ENCODE measurements at regions not wholly inside any gene's neighbourhood (a gene's known extent, or its start where the extent isn't known, plus 50 kb on each side); places are given as distances from the start of the nearest gene placed in this dataset.

- Histone ChIP-seq H3K27me3 (ENCODE audit: control insufficient read depth in 1 of 2, insufficient read depth in 1 of 2, low read length in 2 of 2) (no peaks in the 10 kb centered on the region), H3K9ac (ENCODE audit: low read length) (no peak overlapping the region), H2BK15ac (ENCODE audit: low read depth, poor library complexity, severe bottlenecking) (no peak overlapping the region), H2BK5ac (ENCODE audit: low read depth, low read length, poor library complexity, severe bottlenecking) (no peak overlapping the region), H3K27ac (ENCODE audit: low read length, poor library complexity, severe bottlenecking) (no peak overlapping the region), H3K4ac (ENCODE audit: low read depth in 1 of 2, low read length in 2 of 2) (no peak overlapping the region), H4K8ac (ENCODE audit: low read length) (no peak overlapping the region), H3K79me1 (replicated peaks; ENCODE audit: low read length, poor library complexity, severe bottlenecking) (no peaks in the 10 kb centered on the region), H2BK120ac (ENCODE audit: low read depth, low read length) (no peak overlapping the region), H3K36me3 (ENCODE audit: control insufficient read depth in 1 of 2, insufficient read depth in 2 of 2, low read depth in 1 of 2, low read length in 2 of 2) (no peaks in the 10 kb centered on the region), H4K91ac (ENCODE audit: low read length) (no peak overlapping the region), H3K18ac (ENCODE audit: low read depth in 1 of 2, low read length in 2 of 2) (no peak overlapping the region), H3K9me3 (ENCODE audit: control insufficient read depth, low read length) (peaks cover 9% of the 10 kb centered on the region), H2AFZ (ENCODE audit: low read depth, low read length) (no peak overlapping the region), H3K4me3 (ENCODE audit: insufficient read depth in 1 of 2, low read depth in 1 of 2, low read length in 2 of 2) (no peak overlapping the region), H3K4me1 (ENCODE audit: control insufficient read depth, insufficient read depth, low read depth, low read length) (no peaks in the 10 kb centered on the region), H3K14ac (ENCODE audit: low read length in 2 of 2) (no peak overlapping the region), H2BK12ac (ENCODE audit: low read length in 2 of 2) (no peak overlapping the region), H3K4me2 (ENCODE audit: low read length, poor library complexity, severe bottlenecking) (no peak overlapping the region), H2AK5ac (ENCODE audit: low read length, severe bottlenecking) (no peak overlapping the region), H3K23ac (ENCODE audit: low read length in 2 of 2) (no peak overlapping the region)
- WGBS: 74% methylated on average over 6 of the region's 6 CpGs
- DNase-seq: no peak
These were observed 593.1 kb downstream of the CBLN2 start for GRCh38 chr18:71951001-71951400.

GRCh38 chr18:71942433-71942832 lies 601.7 kb downstream of the CBLN2 start:
- Histone ChIP-seq H3K4me1 (ENCODE audit: control insufficient read depth, insufficient read depth, low read depth, low read length) (no peaks in the 10 kb centered on the region), H3K27me3 (ENCODE audit: control insufficient read depth in 1 of 2, insufficient read depth in 1 of 2, low read length in 2 of 2) (no peaks in the 10 kb centered on the region), H3K14ac (ENCODE audit: low read length in 2 of 2) (no peak overlapping the region), H2AK5ac (ENCODE audit: low read length, severe bottlenecking) (no peak overlapping the region), H3K36me3 (ENCODE audit: control insufficient read depth in 1 of 2, insufficient read depth in 2 of 2, low read depth in 1 of 2, low read length in 2 of 2) (no peaks in the 10 kb centered on the region), H3K4me3 (ENCODE audit: insufficient read depth in 1 of 2, low read depth in 1 of 2, low read length in 2 of 2) (no peak overlapping the region), H3K27ac (ENCODE audit: low read length, poor library complexity, severe bottlenecking) (no peak overlapping the region), H3K4me2 (ENCODE audit: low read length, poor library complexity, severe bottlenecking) (no peak overlapping the region), H3K9me3 (ENCODE audit: control insufficient read depth, low read length) (peaks cover 4% of the 10 kb centered on the region), H2BK15ac (ENCODE audit: low read depth, poor library complexity, severe bottlenecking) (no peak overlapping the region), H4K91ac (ENCODE audit: low read length) (no peak overlapping the region), H3K23ac (ENCODE audit: low read length in 2 of 2) (no peak overlapping the region), H2BK120ac (ENCODE audit: low read depth, low read length) (no peak overlapping the region), H2BK5ac (ENCODE audit: low read depth, low read length, poor library complexity, severe bottlenecking) (no peak overlapping the region), H3K9ac (ENCODE audit: low read length) (no peak overlapping the region), H3K18ac (ENCODE audit: low read depth in 1 of 2, low read length in 2 of 2) (no peak overlapping the region), H2BK12ac (ENCODE audit: low read length in 2 of 2) (no peak overlapping the region), H3K79me1 (replicated peaks; ENCODE audit: low read length, poor library complexity, severe bottlenecking) (no peaks in the 10 kb centered on the region), H3K4ac (ENCODE audit: low read depth in 1 of 2, low read length in 2 of 2) (no peak overlapping the region), H2AFZ (ENCODE audit: low read depth, low read length) (no peak overlapping the region), H4K8ac (ENCODE audit: low read length) (no peak overlapping the region)
- no peak for DNase-seq
- WGBS: 42% methylated on average over 1 of the region's 1 CpG

DNA sequence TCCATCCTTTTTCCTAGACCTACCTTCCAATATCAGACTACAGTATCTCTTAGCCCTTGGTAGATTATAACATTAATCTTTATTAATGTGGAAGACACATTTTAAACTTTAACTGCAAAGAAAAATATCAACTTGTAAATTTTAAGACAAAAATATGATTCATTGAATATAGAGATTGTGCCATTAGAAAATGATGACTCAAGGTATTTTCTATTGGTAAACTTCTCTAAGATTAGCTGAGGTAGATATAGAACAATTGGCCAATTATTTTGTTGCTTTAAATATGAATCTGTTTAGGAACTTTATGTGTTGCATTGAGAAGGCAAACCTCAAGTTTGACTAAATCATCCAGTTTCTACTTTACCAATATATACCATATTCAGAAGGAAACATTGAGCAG lies 604.7 kb downstream of the CBLN2 start:
- Histone ChIP-seq H4K8ac (ENCODE audit: low read length) (no peak overlapping the region), H3K23ac (ENCODE audit: low read length in 2 of 2) (no peak overlapping the region), H3K4me3 (ENCODE audit: insufficient read depth in 1 of 2, low read depth in 1 of 2, low read length in 2 of 2) (no peak overlapping the region), H3K9me3 (ENCODE audit: control insufficient read depth, low read length) (peaks cover 4% of the 10 kb centered on the region), H2BK15ac (ENCODE audit: low read depth, poor library complexity, severe bottlenecking) (no peak overlapping the region), H3K14ac (ENCODE audit: low read length in 2 of 2) (no peak overlapping the region), H3K79me1 (replicated peaks; ENCODE audit: low read length, poor library complexity, severe bottlenecking) (no peaks in the 10 kb centered on the region), H3K27me3 (ENCODE audit: control insufficient read depth in 1 of 2, insufficient read depth in 1 of 2, low read length in 2 of 2) (no peaks in the 10 kb centered on the region), H2AFZ (ENCODE audit: low read depth, low read length) (no peak overlapping the region), H3K36me3 (ENCODE audit: control insufficient read depth in 1 of 2, insufficient read depth in 2 of 2, low read depth in 1 of 2, low read length in 2 of 2) (no peaks in the 10 kb centered on the region), H2BK120ac (ENCODE audit: low read depth, low read length) (no peak overlapping the region), H4K91ac (ENCODE audit: low read length) (no peak overlapping the region), H2BK5ac (ENCODE audit: low read depth, low read length, poor library complexity, severe bottlenecking) (no peak overlapping the region), H2BK12ac (ENCODE audit: low read length in 2 of 2) (no peak overlapping the region), H3K9ac (ENCODE audit: low read length) (no peak overlapping the region), H3K18ac (ENCODE audit: low read depth in 1 of 2, low read length in 2 of 2) (no peak overlapping the region), H3K4me2 (ENCODE audit: low read length, poor library complexity, severe bottlenecking) (no peak overlapping the region), H2AK5ac (ENCODE audit: low read length, severe bottlenecking) (no peak overlapping the region), H3K27ac (ENCODE audit: low read length, poor library complexity, severe bottlenecking) (no peak overlapping the region), H3K4ac (ENCODE audit: low read depth in 1 of 2, low read length in 2 of 2) (no peak overlapping the region), H3K4me1 (ENCODE audit: control insufficient read depth, insufficient read depth, low read depth, low read length) (no peaks in the 10 kb centered on the region)
- DNase-seq: no peak

- H3K18ac ChIP-seq (ENCODE audit: low read depth in 1 of 2, low read length in 2 of 2): no peak overlapping the region
- no peak overlapping the region for H3K14ac ChIP-seq (ENCODE audit: low read length in 2 of 2)
- no peak overlapping the region for H3K4ac ChIP-seq (ENCODE audit: low read depth in 1 of 2, low read length in 2 of 2)
- no peak overlapping the region for H2BK15ac ChIP-seq (ENCODE audit: low read depth, poor library complexity, severe bottlenecking)
- H3K4me2 ChIP-seq (ENCODE audit: low read length, poor library complexity, severe bottlenecking): no peak overlapping the region
- H4K91ac ChIP-seq (ENCODE audit: low read length): no peak overlapping the region
- no peak overlapping the region for H3K9ac ChIP-seq (ENCODE audit: low read length)
- H2BK12ac ChIP-seq (ENCODE audit: low read length in 2 of 2): no peak overlapping the region
- H3K36me3 ChIP-seq (ENCODE audit: control insufficient read depth in 1 of 2, insufficient read depth in 2 of 2, low read depth in 1 of 2, low read length in 2 of 2): no peaks in the 10 kb centered on the region
- no peak overlapping the region for H4K8ac ChIP-seq (ENCODE audit: low read length)
- 80% methylated on average over 1 of the region's 2 CpGs for WGBS
- H3K23ac ChIP-seq (ENCODE audit: low read length in 2 of 2): no peak overlapping the region
- no peak overlapping the region for H3K4me3 ChIP-seq (ENCODE audit: insufficient read depth in 1 of 2, low read depth in 1 of 2, low read length in 2 of 2)
- H3K27me3 ChIP-seq (ENCODE audit: control insufficient read depth in 1 of 2, insufficient read depth in 1 of 2, low read length in 2 of 2): no peaks in the 10 kb centered on the region
- H3K79me1 ChIP-seq (replicated peaks; ENCODE audit: low read length, poor library complexity, severe bottlenecking): no peaks in the 10 kb centered on the region
- H2BK5ac ChIP-seq (ENCODE audit: low read depth, low read length, poor library complexity, severe bottlenecking): no peak overlapping the region
- DNase-seq: no peak
- H2AFZ ChIP-seq (ENCODE audit: low read depth, low read length): no peak overlapping the region
- H3K27ac ChIP-seq (ENCODE audit: low read length, poor library complexity, severe bottlenecking): no peak overlapping the region
- no peaks in the 10 kb centered on the region for H3K9me3 ChIP-seq (ENCODE audit: control insufficient read depth, low read length)
- no peaks in the 10 kb centered on the region for H3K4me1 ChIP-seq (ENCODE audit: control insufficient read depth, insufficient read depth, low read depth, low read length)
- H2AK5ac ChIP-seq (ENCODE audit: low read length, severe bottlenecking): no peak overlapping the region
- no peak overlapping the region for H2BK120ac ChIP-seq (ENCODE audit: low read depth, low read length)
These were observed 607.4 kb downstream of the CBLN2 start for GRCh38 chr18:71936744-71937143.

All from mesenchymal stem cell (in vitro differentiated cells and primary cell).